ENCODE measurements at regions not wholly inside any gene's neighbourhood (a gene's known extent, or its start where the extent isn't known, plus 50 kb on each side); places are given as distances from the start of the nearest gene placed in this dataset.

DNA sequence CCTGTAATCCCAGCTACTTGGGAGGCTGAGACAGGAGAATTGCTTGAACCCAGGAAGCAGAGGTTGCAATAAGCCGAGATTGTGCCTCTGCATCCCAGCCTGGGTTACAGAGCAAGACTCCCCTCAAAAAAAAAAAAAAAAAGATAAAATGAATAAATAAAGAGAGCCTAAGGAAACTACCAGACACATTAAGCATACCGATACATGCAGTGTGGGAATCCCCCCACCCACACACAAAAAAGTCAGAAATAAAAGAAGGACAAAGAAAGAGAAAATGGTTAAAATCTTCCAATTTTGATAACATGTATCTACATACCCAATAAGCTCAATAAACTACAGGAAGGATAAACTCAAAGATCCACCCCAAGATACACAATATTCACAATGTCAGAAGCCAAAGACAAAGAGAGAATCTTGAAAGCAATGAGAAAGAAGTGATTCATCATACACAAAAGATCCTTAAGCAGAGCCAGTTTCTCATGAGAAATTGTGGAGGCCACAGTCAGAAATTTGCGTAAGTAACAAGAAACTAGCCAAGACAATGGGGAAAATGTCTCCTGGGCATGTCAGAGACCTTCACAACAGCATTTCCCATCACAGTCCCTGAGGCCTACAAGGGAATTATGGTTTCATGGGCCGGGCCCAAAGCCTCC, 1197.0 kb downstream of the AMY1C start:
- TF ChIP-seq, protein P1, sequence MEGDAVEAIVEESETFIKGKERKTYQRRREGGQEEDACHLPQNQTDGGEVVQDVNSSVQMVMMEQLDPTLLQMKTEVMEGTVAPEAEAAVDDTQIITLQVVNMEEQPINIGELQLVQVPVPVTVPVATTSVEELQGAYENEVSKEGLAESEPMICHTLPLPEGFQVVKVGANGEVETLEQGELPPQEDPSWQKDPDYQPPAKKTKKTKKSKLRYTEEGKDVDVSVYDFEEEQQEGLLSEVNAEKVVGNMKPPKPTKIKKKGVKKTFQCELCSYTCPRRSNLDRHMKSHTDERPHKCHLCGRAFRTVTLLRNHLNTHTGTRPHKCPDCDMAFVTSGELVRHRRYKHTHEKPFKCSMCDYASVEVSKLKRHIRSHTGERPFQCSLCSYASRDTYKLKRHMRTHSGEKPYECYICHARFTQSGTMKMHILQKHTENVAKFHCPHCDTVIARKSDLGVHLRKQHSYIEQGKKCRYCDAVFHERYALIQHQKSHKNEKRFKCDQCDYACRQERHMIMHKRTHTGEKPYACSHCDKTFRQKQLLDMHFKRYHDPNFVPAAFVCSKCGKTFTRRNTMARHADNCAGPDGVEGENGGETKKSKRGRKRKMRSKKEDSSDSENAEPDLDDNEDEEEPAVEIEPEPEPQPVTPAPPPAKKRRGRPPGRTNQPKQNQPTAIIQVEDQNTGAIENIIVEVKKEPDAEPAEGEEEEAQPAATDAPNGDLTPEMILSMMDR (IDR thresholded peaks at IDR 0.05; ENCODE audit: low read depth, low read length) = no peak
- no peak for DNase-seq (ENCODE audit: extremely low read depth, low read depth)

DNA sequence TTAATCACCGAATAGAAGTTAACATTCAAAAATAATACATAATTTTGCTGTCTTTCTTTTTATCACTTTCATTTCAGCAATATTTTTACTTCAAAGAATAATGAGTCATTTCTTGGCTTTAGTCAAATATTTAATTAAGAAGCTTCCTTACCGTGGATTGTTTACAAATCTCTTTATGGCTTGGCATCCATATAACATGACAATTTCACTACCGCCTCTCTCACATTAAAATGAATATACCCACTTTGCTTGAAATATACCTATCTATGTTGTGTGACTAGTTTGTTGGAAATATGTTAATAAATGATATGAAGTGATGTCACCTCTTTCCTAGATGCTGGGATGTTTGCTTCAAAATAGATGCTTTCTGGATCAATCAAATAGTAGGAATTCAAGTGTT, 1203.9 kb downstream of the AMY1C start:
- no peak for DNase-seq (ENCODE audit: extremely low read depth, low read depth)
- TF ChIP-seq, protein P1 (IDR thresholded peaks at IDR 0.05; ENCODE audit: low read depth, low read length) = no peak

GRCh38 chr1:104973516-104973915, 1223.8 kb downstream of the AMY1C start:
- TF ChIP-seq, protein P1 (IDR thresholded peaks at IDR 0.05; ENCODE audit: low read depth, low read length) = no peak
- no peak for DNase-seq (ENCODE audit: extremely low read depth, low read depth)

- DNase-seq (ENCODE audit: extremely low read depth, low read depth) = no peak
- TF ChIP-seq, protein P1 (IDR thresholded peaks at IDR 0.05; ENCODE audit: low read depth, low read length) = no peak
These were observed 1230.0 kb downstream of the AMY1C start for GRCh38 chr1:104979651-104980050.

DNA sequence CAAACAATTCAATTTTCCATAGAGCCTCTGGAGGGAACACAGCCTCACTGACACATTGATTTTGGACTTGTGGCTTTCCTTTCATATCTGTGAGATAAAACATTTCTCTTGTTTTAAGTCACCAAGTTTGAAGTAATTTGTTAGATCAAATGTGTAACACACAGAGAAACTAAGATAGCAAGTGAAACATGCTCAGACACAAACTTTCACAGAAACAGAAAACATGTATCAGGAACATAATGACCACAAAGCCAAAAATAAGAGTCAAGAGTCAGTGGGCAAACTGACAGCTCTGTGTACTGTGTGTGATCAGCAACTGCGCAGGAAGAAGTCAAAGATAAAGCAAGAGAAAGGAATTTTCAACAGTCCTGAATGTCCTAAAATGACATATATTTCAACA, 1237.5 kb downstream of the AMY1C start:
- no peak for DNase-seq (ENCODE audit: extremely low read depth, low read depth)
- TF ChIP-seq, protein P1 (IDR thresholded peaks at IDR 0.05; ENCODE audit: low read depth, low read length) = no peak

- DNase-seq (ENCODE audit: extremely low read depth, low read depth) = no peak
- TF ChIP-seq, protein P1 (IDR thresholded peaks at IDR 0.05; ENCODE audit: low read depth, low read length) = no peak
These were observed 1239.3 kb downstream of the AMY1C start for GRCh38 chr1:104989012-104989411.

DNA sequence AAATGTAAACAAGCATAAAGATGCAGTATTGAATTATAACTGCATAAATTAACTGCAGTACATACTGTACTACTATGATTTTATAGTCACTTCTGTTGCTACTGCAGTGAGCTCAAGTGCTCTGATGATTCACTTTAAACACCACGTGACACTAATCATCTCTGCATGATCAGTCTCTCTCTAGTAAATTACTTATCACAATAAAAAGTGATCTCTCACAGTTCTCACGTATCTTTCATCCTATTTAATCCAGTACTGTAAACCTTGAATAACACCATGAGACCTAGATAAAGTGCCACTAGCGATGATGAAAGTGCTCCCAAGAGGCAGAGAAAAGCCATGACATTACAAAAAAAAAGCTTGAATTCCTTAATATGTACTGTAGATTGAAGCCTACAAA, 1242.0 kb downstream of the AMY1C start:
- TF ChIP-seq, protein P1 (IDR thresholded peaks at IDR 0.05; ENCODE audit: low read depth, low read length) = no peak
- DNase-seq (ENCODE audit: extremely low read depth, low read depth) = no peak
